T-cell (primary cell): ENCODE measurements at regions not wholly inside any gene's neighbourhood (a gene's known extent, or its start where the extent isn't known, plus 50 kb on each side); places are given as distances from the start of the nearest gene placed in this dataset.

Experiments used
- ATAC-seq, 4 experiments: fragments of 200-7000 bp in 3 of 4; fragments of 150-1000 bp in 1 of 4; cut with Tn5 transposase; replicated peaks in 1 of 4; 1 replicate in 3 of 4; 2 replicates in 1 of 4; pipeline ENCODE4 v1.10.0; 2021; ENCODE audit warnings: moderate library complexity in 3 of 4, mild to moderate bottlenecking in 2 of 4, moderate number of reproducible peaks in 1 of 4
- CTCF ChIA-PET, 2 donors: fragments of 300-600 bp; sonication (Branson Sonifier 250); formaldehyde crosslinking; loops; one replicate each; lab custom pipeline; 2022; ENCODE audit warnings: antibody characterized with exemption in 2 of 2; lab: Charles Lee
- POLR2A ChIA-PET, 2 donors: fragments of 300-600 bp; sonication (Branson Sonifier 250); formaldehyde crosslinking; loops; one replicate each; lab custom pipeline; 2022; ENCODE audit warnings: antibody characterized with exemption in 2 of 2; lab: Charles Lee
- DNase-seq, 35 experiments: peaks; one replicate each; pipeline versions ENCODE4 v3.0.0 to v3.0.0-alpha.2; 2013 to 2023
- H3K27ac ChIP-seq: one replicate; pipeline ENCODE4 v1.5.1; 2013; ENCODE audit warnings: low read length
- H3K27me3 ChIP-seq, 2 experiments: replicated peaks in 1 of 2; 1 replicate in 1 of 2; 2 replicates in 1 of 2; pipeline versions ENCODE4 v1.6.1 to v1.7.0; 2013; ENCODE audit warnings: low read length in 1 of 2, mixed read lengths in 1 of 2; ENCODE audit not compliant: control insufficient read depth in 2 of 2, insufficient read depth in 2 of 2; ENCODE audit errors: extremely low read depth in 1 of 2
- H3K36me3 ChIP-seq, 2 donors: 1 replicate in 1 of 2; 2 replicates in 1 of 2; pipeline versions ENCODE4 v1.6.1 to v1.7.0; 2013; ENCODE audit warnings: low read length in 1 of 2; ENCODE audit not compliant: control insufficient read depth in 2 of 2, insufficient read depth in 1 of 2; ENCODE audit errors: extremely low read depth in 1 of 2
- H3K4me1 ChIP-seq, 2 experiments: 1 replicate in 1 of 2; 2 replicates in 1 of 2; pipeline versions ENCODE4 v1.6.1 to v1.7.0; 2013; ENCODE audit warnings: low read length in 2 of 2, mixed read lengths in 1 of 2; ENCODE audit not compliant: insufficient read depth in 2 of 2, control insufficient read depth in 1 of 2; ENCODE audit errors: extremely low read depth in 1 of 2
- H3K4me3 ChIP-seq, 2 donors: 1 replicate in 1 of 2; 2 replicates in 1 of 2; pipeline versions ENCODE4 v1.5.1 to v1.7.0; 2013; ENCODE audit warnings: mild to moderate bottlenecking in 2 of 2, low read length in 1 of 2, moderate library complexity in 1 of 2; ENCODE audit not compliant: control insufficient read depth in 1 of 2; ENCODE audit errors: extremely low read depth in 1 of 2
- H3K9me3 ChIP-seq: 2 replicates; pipeline ENCODE4 v1.7.0; 2013
- H3K27ac Mint-ChIP-seq, 2 donors: one replicate each; pipeline ENCODE4 v1.8.0; 2020 to 2021; ENCODE audit warnings: mild to moderate bottlenecking in 2 of 2, mixed read lengths in 2 of 2
- H3K27me3 Mint-ChIP-seq, 2 donors: one replicate each; pipeline ENCODE4 v1.8.0; 2021 to 2022; ENCODE audit warnings: mixed read lengths in 2 of 2
- H3K36me3 Mint-ChIP-seq: one replicate; pipeline ENCODE4 v1.8.0; 2021; ENCODE audit warnings: mixed read lengths
- H3K4me1 Mint-ChIP-seq, 3 donors: one replicate each; pipeline ENCODE4 v1.8.0; 2020 to 2022; ENCODE audit warnings: mixed read lengths in 3 of 3, mild to moderate bottlenecking in 1 of 3
- H3K4me3 Mint-ChIP-seq, 3 donors: one replicate each; pipeline ENCODE4 v1.8.0; 2020 to 2022; ENCODE audit warnings: mild to moderate bottlenecking in 3 of 3, mixed read lengths in 3 of 3, moderate library complexity in 3 of 3
- H3K9me3 Mint-ChIP-seq, 3 donors: one replicate each; pipeline ENCODE4 v1.8.0; 2020 to 2022; ENCODE audit warnings: mixed read lengths in 3 of 3
- WGBS: methylation state at CpG from one replicate; pipeline ENCODE4 v1.1.5; 2013; ENCODE audit warnings: missing lambda C conversion rate; ENCODE audit not compliant: insufficient coverage; 5-methylcytosine and 5-hydroxymethylcytosine counted together

- Histone ChIP-seq H3K4me1 (peaks cover 28 to 58% of the 10 kb centered on the region in 2 experiments), H3K27me3 (no peaks in the 10 kb centered on the region), H3K27ac (no peak overlapping the region), H3K4me3 (no peak overlapping the region), H3K36me3 (peaks cover 4 to 31% of the 10 kb centered on the region in 2 donors), H3K9me3 (no peaks in the 10 kb centered on the region)
- 86% methylated on average over 18 of the region's 25 CpGs for WGBS
- no peak for ATAC-seq
- Mint-ChIP-seq H3K4me3 (peak overlapping the region in 1 of 3 donors; percentile 53), H3K4me1 (peaks cover 50 to 54% (median 51%) of the 10 kb centered on the region in 3 donors), H3K27ac (no peak overlapping the region), H3K9me3 (no peaks in the 10 kb centered on the region), H3K36me3 (peaks cover 9% of the 10 kb centered on the region), H3K27me3 (no peaks in the 10 kb centered on the region)
- POLR2A ChIA-PET: no interaction called here
- DNase-seq: no peak
- CTCF ChIA-PET: no interaction called here
Measured at GRCh38 chr12:124449623-124450375, 117.6 kb downstream of the NCOR2 start.

- Histone ChIP-seq H3K36me3 (peaks cover 4 to 36% of the 10 kb centered on the region in 2 donors), H3K9me3 (no peaks in the 10 kb centered on the region), H3K27ac (no peak overlapping the region), H3K27me3 (no peaks in the 10 kb centered on the region), H3K4me3 (no peak overlapping the region), H3K4me1 (peaks cover 24 to 51% of the 10 kb centered on the region in 2 experiments)
- ChIA-PET POLR2A (interaction anchor here in 1 of 2 donors (0.6 kb wide), 1 partner anchor 74 kb away, joined by 3 read pairs; no protein-coding TSS in a partner anchor), CTCF (no interaction called here)
- peaks cover 16% of the 10 kb centered on the region for H3K36me3 Mint-ChIP-seq
- 88% methylated on average over 12 of the region's 12 CpGs for WGBS
- peaks cover 46 to 53% (median 51%) of the 10 kb centered on the region in 3 donors for H3K4me1 Mint-ChIP-seq
- H3K4me3 Mint-ChIP-seq: no peak overlapping the region
- no peaks in the 10 kb centered on the region for H3K27me3 Mint-ChIP-seq
- H3K9me3 Mint-ChIP-seq: no peaks in the 10 kb centered on the region
- H3K27ac Mint-ChIP-seq: no peak overlapping the region
- DNase-seq (no peak), ATAC-seq (no peak)
Measured at GRCh38 chr12:124448955-124449622, 118.3 kb downstream of the NCOR2 start.

- no peak overlapping the region for H3K4me3 Mint-ChIP-seq
- ChIA-PET POLR2A (interaction anchor here in 1 of 2 donors (0.6 kb wide), 1 partner anchor 75 kb away, joined by 3 read pairs; no protein-coding TSS in a partner anchor), CTCF (no interaction called here)
- no peaks in the 10 kb centered on the region for H3K9me3 Mint-ChIP-seq
- no peaks in the 10 kb centered on the region for H3K27me3 Mint-ChIP-seq
- ATAC-seq: no peak
- peaks cover 20% of the 10 kb centered on the region for H3K36me3 Mint-ChIP-seq
- Histone ChIP-seq H3K27me3 (no peaks in the 10 kb centered on the region), H3K27ac (no peak overlapping the region), H3K36me3 (peaks cover 4 to 40% of the 10 kb centered on the region in 2 donors), H3K4me3 (no peak overlapping the region), H3K4me1 (peaks cover 19 to 44% of the 10 kb centered on the region in 2 experiments), H3K9me3 (no peaks in the 10 kb centered on the region)
- DNase-seq: no peak
- peaks cover 42 to 48% (median 46%) of the 10 kb centered on the region in 3 donors for H3K4me1 Mint-ChIP-seq
- 96% methylated on average over 21 of the region's 23 CpGs for WGBS
- no peak overlapping the region for H3K27ac Mint-ChIP-seq
Measured at GRCh38 chr12:124448241-124448954, 119.0 kb downstream of the NCOR2 start.

- no peaks in the 10 kb centered on the region for H3K9me3 ChIP-seq
- H3K4me1 Mint-ChIP-seq: peaks cover 34 to 42% (median 36%) of the 10 kb centered on the region in 3 donors
Measured at GRCh38 chr12:124446364-124446763, 121.0 kb downstream of the NCOR2 start.

GRCh38 chr12:124445826-124446225, 121.6 kb downstream of the NCOR2 start:
- DNase-seq (no peak), ATAC-seq (no peak)
- peaks cover 6 to 56% of the 10 kb centered on the region in 2 donors for H3K36me3 ChIP-seq
- WGBS: 98% methylated on average over 8 of the region's 8 CpGs
- no peaks in the 10 kb centered on the region for H3K9me3 ChIP-seq
- no peaks in the 10 kb centered on the region for H3K27me3 Mint-ChIP-seq
- no peaks in the 10 kb centered on the region for H3K9me3 Mint-ChIP-seq
- POLR2A ChIA-PET: no interaction called here
- H3K27ac ChIP-seq: no peak overlapping the region
- no peak overlapping the region for H3K4me3 Mint-ChIP-seq
- peaks cover 4 to 18% of the 10 kb centered on the region in 2 experiments for H3K4me1 ChIP-seq
- no peak overlapping the region for H3K4me3 ChIP-seq
- H3K27me3 ChIP-seq: no peaks in the 10 kb centered on the region
- H3K27ac Mint-ChIP-seq: no peak overlapping the region
- peaks cover 39% of the 10 kb centered on the region for H3K36me3 Mint-ChIP-seq
- CTCF ChIA-PET: interaction anchor here in 1 of 2 donors (0.5 kb wide), 1 partner anchor 138 kb away, joined by 3 read pairs; no protein-coding TSS in a partner anchor
- peaks cover 34 to 37% (median 34%) of the 10 kb centered on the region in 3 donors for H3K4me1 Mint-ChIP-seq

More at GRCh38 chr12:124446364-124446763, 121.0 kb downstream of the NCOR2 start:
- Mint-ChIP-seq H3K27me3 (no peaks in the 10 kb centered on the region), H3K4me3 (no peak overlapping the region), H3K36me3 (peaks cover 35% of the 10 kb centered on the region), H3K27ac (peak overlapping the region in 1 of 2 donors; percentile 25), H3K9me3 (no peaks in the 10 kb centered on the region)
- CTCF ChIA-PET: interaction anchor here in 1 of 2 donors (0.5 kb wide), 1 partner anchor 137 kb away, joined by 3 read pairs; no protein-coding TSS in a partner anchor
- Histone ChIP-seq H3K4me3 (no peak overlapping the region), H3K27me3 (no peaks in the 10 kb centered on the region), H3K36me3 (peaks cover 6 to 52% of the 10 kb centered on the region in 2 donors), H3K27ac (no peak overlapping the region), H3K4me1 (peaks cover 7 to 23% of the 10 kb centered on the region in 2 experiments)
- DNase-seq (no peak), ATAC-seq (no peak)
- POLR2A ChIA-PET: no interaction called here
- WGBS: 94% methylated on average over 2 of the region's 2 CpGs
